ENCODE measurements at regions not wholly inside any gene's neighbourhood (a gene's known extent, or its start where the extent isn't known, plus 50 kb on each side); places are given as distances from the start of the nearest gene placed in this dataset.

DNA sequence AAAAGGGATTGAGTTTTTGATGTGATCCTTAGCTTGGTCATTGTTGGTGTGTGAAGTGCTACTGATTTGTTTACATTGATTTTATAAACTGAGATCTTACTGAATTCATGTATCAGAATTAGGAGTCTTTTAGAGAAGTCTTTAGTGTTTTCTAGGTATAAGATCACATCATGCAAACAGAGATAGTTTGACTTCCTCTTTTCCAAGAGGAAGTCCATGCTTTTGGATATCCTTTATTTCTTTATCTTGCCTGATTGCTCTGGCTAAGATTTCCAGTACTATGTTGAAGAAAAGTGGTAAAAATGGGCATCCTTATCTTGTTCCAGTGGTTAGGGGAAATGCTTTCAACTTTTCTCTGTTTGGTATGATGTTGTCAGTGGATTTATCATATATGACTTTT is 561.2 kb upstream of the SLITRK1 start:
- H3K4me3 ChIP-seq (ENCODE audit: low read length), result no peak overlapping the region
- no peak overlapping the region for H2AFZ ChIP-seq (ENCODE audit: low read depth, low read length)
- no peaks in the 10 kb centered on the region for H3K36me3 ChIP-seq (ENCODE audit: insufficient read depth, low read length)
- H3K27me3 ChIP-seq (ENCODE audit: insufficient read depth, low read length), result no peaks in the 10 kb centered on the region
- no peaks in the 10 kb centered on the region for H3K9me3 ChIP-seq (ENCODE audit: low read length)
- no peaks in the 10 kb centered on the region for H3K4me1 ChIP-seq (ENCODE audit: insufficient read depth, low read length)

DNA sequence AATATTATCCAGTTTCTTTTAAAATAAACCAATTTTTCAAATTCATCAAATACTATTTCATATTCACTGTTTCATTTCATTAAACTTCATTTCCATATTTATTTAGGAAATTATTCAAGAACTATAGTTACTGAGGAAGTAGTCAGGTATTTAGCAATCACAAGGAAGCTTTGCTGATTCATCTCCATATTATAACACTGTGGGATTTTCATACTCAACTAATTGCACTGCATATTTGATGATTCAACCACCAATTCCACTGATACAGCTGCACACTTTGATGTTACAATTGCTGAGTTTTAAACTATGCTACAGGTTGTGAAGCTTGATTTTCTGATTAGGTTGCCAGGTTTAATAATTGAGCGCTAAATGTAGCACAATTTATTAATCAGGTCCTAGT is 556.8 kb upstream of the SLITRK1 start:
- no peaks in the 10 kb centered on the region for H3K4me1 ChIP-seq (ENCODE audit: insufficient read depth, low read length)
- no peak overlapping the region for H2AFZ ChIP-seq (ENCODE audit: low read depth, low read length)
- no peaks in the 10 kb centered on the region for H3K27me3 ChIP-seq (ENCODE audit: insufficient read depth, low read length)
- no peaks in the 10 kb centered on the region for H3K9me3 ChIP-seq (ENCODE audit: low read length)
- H3K4me3 ChIP-seq (ENCODE audit: low read length), result no peak overlapping the region
- H3K36me3 ChIP-seq (ENCODE audit: insufficient read depth, low read length), result no peaks in the 10 kb centered on the region

DNA sequence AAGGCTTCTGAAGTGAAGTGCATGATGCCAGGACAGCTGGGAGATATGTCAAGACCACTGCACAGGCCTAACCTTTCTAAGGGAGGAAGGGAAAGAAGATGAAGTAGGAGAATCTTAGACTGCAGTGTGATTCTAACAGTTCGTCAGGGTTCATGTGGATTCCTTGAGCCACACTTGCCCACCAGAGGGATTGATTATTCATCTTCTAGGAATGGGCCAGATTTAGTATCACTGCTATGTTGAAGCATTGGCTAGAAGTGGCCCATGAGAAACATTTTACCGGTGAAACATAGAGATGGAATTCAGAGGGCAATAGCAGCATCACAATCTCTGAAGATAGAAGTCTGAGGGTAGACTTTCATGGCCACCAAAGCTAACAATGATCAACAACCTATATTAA is 550.8 kb upstream of the SLITRK1 start:
- H3K4me3 ChIP-seq (ENCODE audit: low read length), result no peak overlapping the region
- H3K9me3 ChIP-seq (ENCODE audit: low read length), result no peaks in the 10 kb centered on the region
- H3K27me3 ChIP-seq (ENCODE audit: insufficient read depth, low read length), result no peaks in the 10 kb centered on the region
- no peaks in the 10 kb centered on the region for H3K4me1 ChIP-seq (ENCODE audit: insufficient read depth, low read length)
- no peak overlapping the region for H2AFZ ChIP-seq (ENCODE audit: low read depth, low read length)
- no peaks in the 10 kb centered on the region for H3K36me3 ChIP-seq (ENCODE audit: insufficient read depth, low read length)

DNA sequence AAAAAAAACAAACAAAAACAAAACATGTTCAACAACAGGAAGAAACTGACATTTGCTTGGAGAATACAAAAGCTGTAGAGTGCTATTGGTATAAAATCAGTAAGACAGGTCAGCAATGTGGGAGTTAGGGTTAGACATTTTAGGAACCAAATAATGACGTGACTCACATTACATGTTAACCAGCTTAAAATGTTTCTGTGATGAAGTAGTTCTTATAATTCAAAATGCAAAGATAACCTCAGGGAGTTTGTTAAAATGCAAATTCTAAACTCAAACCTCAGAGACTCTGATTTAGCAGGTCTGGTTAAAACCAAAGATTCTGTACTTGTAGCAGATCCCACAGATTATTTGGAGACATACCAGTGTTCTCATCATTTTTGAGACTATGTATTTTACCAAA is 549.4 kb upstream of the SLITRK1 start:
- Histone ChIP-seq H3K27me3 (ENCODE audit: insufficient read depth, low read length) (no peaks in the 10 kb centered on the region), H3K4me1 (ENCODE audit: insufficient read depth, low read length) (no peaks in the 10 kb centered on the region), H3K4me3 (ENCODE audit: low read length) (no peak overlapping the region), H2AFZ (ENCODE audit: low read depth, low read length) (no peak overlapping the region), H3K9me3 (ENCODE audit: low read length) (no peaks in the 10 kb centered on the region), H3K36me3 (ENCODE audit: insufficient read depth, low read length) (no peaks in the 10 kb centered on the region)

DNA sequence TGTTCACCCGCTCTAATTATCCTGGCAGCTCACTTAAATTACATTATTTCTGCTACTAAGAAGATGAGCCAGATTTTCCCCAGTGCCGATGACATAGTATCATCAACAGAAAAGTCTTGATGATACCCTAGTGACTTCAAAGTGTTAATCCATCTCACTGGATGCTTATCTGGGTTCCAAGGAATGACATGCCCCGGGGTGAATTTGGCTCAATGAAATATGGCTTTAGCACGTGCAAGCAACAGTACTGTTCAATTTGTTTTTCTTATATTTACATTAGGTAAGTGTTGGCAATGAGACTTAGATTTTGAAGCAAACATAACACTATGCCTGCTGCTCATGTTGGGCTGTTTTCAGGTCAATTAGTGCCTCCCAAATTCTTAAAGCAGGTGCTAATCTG is 548.2 kb upstream of the SLITRK1 start:
- Histone ChIP-seq H3K27me3 (ENCODE audit: insufficient read depth, low read length) (no peaks in the 10 kb centered on the region), H3K9me3 (ENCODE audit: low read length) (no peaks in the 10 kb centered on the region), H3K4me3 (ENCODE audit: low read length) (no peak overlapping the region), H3K4me1 (ENCODE audit: insufficient read depth, low read length) (no peaks in the 10 kb centered on the region), H2AFZ (ENCODE audit: low read depth, low read length) (no peak overlapping the region), H3K36me3 (ENCODE audit: insufficient read depth, low read length) (no peaks in the 10 kb centered on the region)

DNA sequence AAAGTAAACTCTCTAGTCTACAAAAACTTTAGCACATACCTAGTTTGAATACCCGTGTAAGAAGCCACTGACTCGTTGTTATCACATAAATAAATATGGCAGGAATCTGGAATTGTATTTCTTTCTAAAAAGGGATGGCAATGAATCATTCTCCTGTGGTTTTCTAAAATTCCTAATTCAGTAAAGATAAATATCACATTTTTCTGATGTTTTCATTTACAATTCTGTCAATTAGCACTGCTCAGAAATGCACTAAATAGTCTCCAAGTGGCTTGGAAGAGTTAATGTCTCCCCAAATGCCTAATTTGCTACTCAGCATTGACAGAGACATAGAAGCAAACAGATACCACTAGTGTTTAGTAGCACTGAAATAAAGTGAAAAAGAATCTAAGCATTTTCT is 547.7 kb upstream of the SLITRK1 start:
- H3K4me1 ChIP-seq (ENCODE audit: insufficient read depth, low read length), result no peaks in the 10 kb centered on the region
- no peaks in the 10 kb centered on the region for H3K27me3 ChIP-seq (ENCODE audit: insufficient read depth, low read length)
- no peak overlapping the region for H3K4me3 ChIP-seq (ENCODE audit: low read length)
- H3K9me3 ChIP-seq (ENCODE audit: low read length), result no peaks in the 10 kb centered on the region
- no peaks in the 10 kb centered on the region for H3K36me3 ChIP-seq (ENCODE audit: insufficient read depth, low read length)
- H2AFZ ChIP-seq (ENCODE audit: low read depth, low read length), result no peak overlapping the region

DNA sequence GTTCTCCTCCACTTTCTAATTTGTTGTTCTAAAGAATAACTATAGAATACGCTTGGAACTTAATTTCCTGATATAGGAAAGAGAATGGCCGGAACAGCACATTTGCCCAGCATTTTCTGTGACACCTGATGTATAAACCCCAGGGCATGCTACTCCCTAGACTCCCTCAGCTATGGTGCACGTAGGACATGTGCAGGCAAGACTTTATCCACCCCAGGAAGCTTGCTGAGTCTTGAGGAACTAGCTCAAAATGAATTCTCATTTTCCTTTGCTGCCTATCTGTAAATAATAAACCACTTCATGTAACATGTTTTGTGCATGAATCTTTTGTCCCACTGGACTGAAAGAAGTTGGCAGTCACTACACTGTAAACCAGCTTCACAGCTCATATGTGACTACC is 535.8 kb upstream of the SLITRK1 start:
- Histone ChIP-seq H2AFZ (ENCODE audit: low read depth, low read length) (no peak overlapping the region), H3K9me3 (ENCODE audit: low read length) (no peaks in the 10 kb centered on the region)

DNA sequence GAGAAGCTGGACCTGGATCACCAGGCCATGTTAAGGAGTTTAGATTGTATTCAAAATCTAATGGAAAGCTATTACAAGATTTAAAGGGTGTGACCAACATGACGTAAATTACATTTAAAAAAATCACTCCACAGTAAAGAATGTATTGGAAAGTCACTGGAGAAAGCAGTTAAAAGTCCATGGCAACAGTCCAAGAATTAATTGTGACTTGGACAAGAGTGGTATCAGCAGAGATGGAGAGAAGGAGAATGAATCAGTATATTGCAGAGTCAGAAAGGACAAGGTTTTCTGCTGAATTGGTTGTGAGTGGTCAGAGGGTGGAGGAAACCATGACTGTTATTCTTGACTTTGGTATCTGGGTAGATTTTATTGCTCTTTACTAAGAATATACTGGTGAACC is 535.1 kb upstream of the SLITRK1 start:
- H3K9me3 ChIP-seq (ENCODE audit: low read length), result no peaks in the 10 kb centered on the region
- no peak overlapping the region for H3K4me3 ChIP-seq (ENCODE audit: low read length)
- H3K36me3 ChIP-seq (ENCODE audit: insufficient read depth, low read length), result no peaks in the 10 kb centered on the region
- no peaks in the 10 kb centered on the region for H3K27me3 ChIP-seq (ENCODE audit: insufficient read depth, low read length)
- no peaks in the 10 kb centered on the region for H3K4me1 ChIP-seq (ENCODE audit: insufficient read depth, low read length)
- no peak overlapping the region for H2AFZ ChIP-seq (ENCODE audit: low read depth, low read length)

More for the DNA sequence above, 535.8 kb upstream of the SLITRK1 start:
- Histone ChIP-seq H3K4me3 (ENCODE audit: low read length) (no peak overlapping the region), H3K4me1 (ENCODE audit: insufficient read depth, low read length) (no peaks in the 10 kb centered on the region), H3K27me3 (ENCODE audit: insufficient read depth, low read length) (no peaks in the 10 kb centered on the region), H3K36me3 (ENCODE audit: insufficient read depth, low read length) (no peaks in the 10 kb centered on the region)

DNA sequence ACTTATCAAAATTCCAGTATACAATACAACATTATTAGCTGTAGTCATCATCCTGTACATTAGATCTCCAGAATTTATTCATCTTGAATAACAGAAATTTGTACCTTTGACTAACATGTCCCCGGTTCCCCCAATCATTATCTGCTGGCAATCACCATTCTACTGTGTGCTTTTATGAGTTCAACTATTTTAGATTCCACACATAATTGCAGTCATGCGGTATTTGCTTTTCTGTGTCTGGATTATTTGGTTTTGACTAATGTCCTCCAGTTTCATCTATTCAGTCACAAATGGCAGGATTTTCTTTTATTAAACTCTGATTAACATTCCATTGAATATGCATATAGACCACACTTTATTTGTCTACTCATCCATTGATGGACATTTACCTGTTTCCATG is 530.7 kb upstream of the SLITRK1 start:
- no peaks in the 10 kb centered on the region for H3K9me3 ChIP-seq (ENCODE audit: low read length)
- no peaks in the 10 kb centered on the region for H3K4me1 ChIP-seq (ENCODE audit: insufficient read depth, low read length)
- no peak overlapping the region for H3K4me3 ChIP-seq (ENCODE audit: low read length)
- no peaks in the 10 kb centered on the region for H3K36me3 ChIP-seq (ENCODE audit: insufficient read depth, low read length)
- H3K27me3 ChIP-seq (ENCODE audit: insufficient read depth, low read length), result no peaks in the 10 kb centered on the region
- no peak overlapping the region for H2AFZ ChIP-seq (ENCODE audit: low read depth, low read length)

DNA sequence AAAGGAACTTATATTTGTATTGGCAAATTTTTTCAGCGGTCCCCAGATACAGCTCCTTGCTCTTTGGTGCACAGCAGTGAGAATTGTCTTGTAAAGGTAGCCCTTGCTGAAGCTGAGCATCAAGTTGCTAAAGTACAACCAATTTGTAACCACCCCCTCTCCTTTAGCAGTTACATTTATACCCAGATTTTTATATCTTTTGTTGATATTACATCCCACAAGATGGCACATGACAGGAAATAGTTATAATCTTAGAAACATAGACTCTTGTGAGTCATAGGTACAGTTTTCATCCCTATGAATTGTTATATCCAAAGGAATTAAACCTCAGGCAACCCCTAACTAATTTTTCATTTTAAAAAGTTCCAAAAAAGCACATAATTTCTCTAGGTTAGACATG is 523.0 kb upstream of the SLITRK1 start:
- no peaks in the 10 kb centered on the region for H3K27me3 ChIP-seq (ENCODE audit: insufficient read depth, low read length)
- no peak overlapping the region for H3K4me3 ChIP-seq (ENCODE audit: low read length)
- no peaks in the 10 kb centered on the region for H3K4me1 ChIP-seq (ENCODE audit: insufficient read depth, low read length)
- H3K36me3 ChIP-seq (ENCODE audit: insufficient read depth, low read length), result no peaks in the 10 kb centered on the region
- H2AFZ ChIP-seq (ENCODE audit: low read depth, low read length), result no peak overlapping the region
- H3K9me3 ChIP-seq (ENCODE audit: low read length), result no peaks in the 10 kb centered on the region

DNA sequence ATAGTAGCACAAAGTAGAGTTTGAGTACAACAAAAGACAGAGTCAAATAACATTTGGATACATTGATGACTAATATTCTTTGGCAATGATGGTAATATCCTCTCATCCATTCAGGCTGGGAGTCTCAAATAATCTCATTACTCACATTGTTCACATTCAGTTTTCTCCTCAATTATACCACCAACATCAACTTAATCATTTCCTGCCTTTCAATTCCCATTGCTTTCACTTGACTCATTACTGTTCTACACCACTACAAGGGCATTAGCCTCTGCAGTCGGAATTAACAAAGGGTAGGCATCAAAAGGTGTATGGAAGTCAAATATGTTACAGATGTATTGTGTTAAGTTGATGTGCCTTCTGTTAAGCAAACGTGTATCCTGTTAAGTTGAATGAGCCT is 518.4 kb upstream of the SLITRK1 start:
- Histone ChIP-seq H3K27me3 (ENCODE audit: insufficient read depth, low read length) (no peaks in the 10 kb centered on the region), H2AFZ (ENCODE audit: low read depth, low read length) (no peak overlapping the region), H3K4me3 (ENCODE audit: low read length) (no peak overlapping the region), H3K4me1 (ENCODE audit: insufficient read depth, low read length) (no peaks in the 10 kb centered on the region), H3K36me3 (ENCODE audit: insufficient read depth, low read length) (no peaks in the 10 kb centered on the region), H3K9me3 (ENCODE audit: low read length) (peaks cover 13% of the 10 kb centered on the region)

DNA sequence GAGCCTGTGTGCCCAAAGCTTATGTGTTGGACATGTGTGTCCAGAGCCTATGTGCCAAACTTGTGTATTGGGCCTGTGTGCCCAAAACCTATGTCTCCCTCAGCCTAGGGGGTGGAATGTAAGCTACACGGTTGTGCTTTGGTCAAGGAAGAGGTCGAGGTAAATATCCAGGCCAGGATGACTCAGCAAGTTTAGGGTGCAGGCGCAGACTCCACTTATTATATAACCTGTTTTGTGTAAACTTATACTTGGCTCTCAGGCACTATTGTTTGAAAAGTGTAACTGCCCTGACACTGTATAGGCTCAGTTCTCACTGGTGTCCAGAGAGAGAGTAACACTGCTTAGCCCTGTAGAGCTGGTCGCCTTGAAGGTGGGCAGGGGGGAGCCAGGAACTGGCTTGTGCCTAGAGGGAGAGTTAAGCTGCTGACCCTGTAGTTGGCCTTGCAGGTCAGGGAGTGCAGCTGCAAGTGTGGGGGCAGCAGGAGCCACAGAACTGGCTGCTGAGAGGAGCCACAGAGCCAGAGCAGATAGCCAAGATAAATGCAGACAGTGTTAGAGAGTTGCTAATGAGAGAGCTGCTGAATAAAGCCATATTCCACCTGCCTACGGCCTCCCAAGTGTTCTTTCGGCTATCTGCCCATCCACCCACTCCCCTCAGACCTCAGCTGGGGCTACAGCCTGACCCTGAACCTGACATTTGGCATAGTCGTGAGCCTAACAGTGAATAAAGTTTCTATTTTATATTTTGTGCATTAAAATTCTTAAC is 517.2 kb upstream of the SLITRK1 start:
- Histone ChIP-seq H3K9me3 (ENCODE audit: low read length) (peaks cover 13% of the 10 kb centered on the region), H3K27me3 (ENCODE audit: insufficient read depth, low read length) (no peaks in the 10 kb centered on the region), H2AFZ (ENCODE audit: low read depth, low read length) (no peak overlapping the region), H3K36me3 (ENCODE audit: insufficient read depth, low read length) (no peaks in the 10 kb centered on the region), H3K4me1 (ENCODE audit: insufficient read depth, low read length) (no peaks in the 10 kb centered on the region), H3K4me3 (ENCODE audit: low read length) (no peak overlapping the region)

DNA sequence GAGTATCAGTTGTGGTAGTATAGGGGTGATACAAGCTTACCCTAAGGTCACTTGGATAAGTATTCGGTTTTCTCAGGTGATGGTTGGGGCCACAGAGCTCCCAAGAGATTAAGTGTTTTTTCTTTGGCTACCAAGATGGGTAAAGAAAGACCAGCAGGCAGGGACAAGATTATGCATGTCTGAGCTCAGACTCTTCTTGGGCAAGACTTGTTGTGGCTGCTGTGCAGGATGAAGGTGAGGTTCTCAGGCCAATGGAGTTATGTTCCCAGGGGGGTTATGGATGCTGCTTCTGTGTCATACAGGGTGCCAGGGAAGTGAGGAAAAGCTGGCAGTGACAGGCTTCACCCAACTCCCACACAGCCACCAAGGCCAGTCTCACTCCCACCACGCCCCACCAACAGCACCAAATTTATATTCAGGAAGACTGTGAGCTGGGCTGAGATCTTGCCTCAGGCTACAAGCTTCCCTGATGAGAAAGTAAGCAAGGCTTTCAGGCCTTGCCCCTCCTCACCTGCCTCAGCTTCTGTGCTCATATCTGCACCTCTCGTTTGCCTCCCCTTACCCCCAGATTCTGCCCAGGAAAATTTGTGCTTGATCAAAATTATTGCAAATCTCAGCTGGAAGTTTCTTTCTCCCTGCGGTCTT is 511.8 kb upstream of the SLITRK1 start:
- H2AFZ ChIP-seq (ENCODE audit: low read depth, low read length), result no peak overlapping the region
- H3K9me3 ChIP-seq (ENCODE audit: low read length), result peaks cover 7% of the 10 kb centered on the region
- no peaks in the 10 kb centered on the region for H3K4me1 ChIP-seq (ENCODE audit: insufficient read depth, low read length)
- H3K36me3 ChIP-seq (ENCODE audit: insufficient read depth, low read length), result no peaks in the 10 kb centered on the region
- no peaks in the 10 kb centered on the region for H3K27me3 ChIP-seq (ENCODE audit: insufficient read depth, low read length)
- H3K4me3 ChIP-seq (ENCODE audit: low read length), result no peak overlapping the region

DNA sequence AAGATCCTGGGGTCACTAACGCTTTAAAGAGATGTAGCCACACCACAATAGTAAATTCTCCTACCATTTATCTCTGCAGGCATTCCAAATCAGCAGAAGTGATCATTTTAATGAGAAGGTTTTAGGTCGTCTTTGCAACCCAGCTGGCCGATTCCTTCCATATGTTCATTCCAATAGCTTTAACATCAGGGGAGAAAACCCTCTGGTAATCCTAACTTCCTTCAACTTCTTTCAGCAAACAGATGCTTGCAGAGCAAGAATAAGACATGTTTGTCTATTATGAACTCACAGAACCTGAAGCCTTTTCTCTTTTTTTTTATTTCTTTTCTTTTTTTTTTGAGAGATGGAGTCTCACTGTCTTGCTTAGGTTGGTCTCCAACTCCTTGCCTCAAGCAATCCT is 498.6 kb upstream of the SLITRK1 start:
- H3K27me3 ChIP-seq (ENCODE audit: insufficient read depth, low read length), result no peaks in the 10 kb centered on the region
- H3K4me3 ChIP-seq (ENCODE audit: low read length), result no peak overlapping the region
- H3K4me1 ChIP-seq (ENCODE audit: insufficient read depth, low read length), result peaks cover 5% of the 10 kb centered on the region

More for the DNA sequence above, 498.6 kb upstream of the SLITRK1 start:
- Histone ChIP-seq H3K9me3 (ENCODE audit: low read length) (peaks cover 8% of the 10 kb centered on the region), H3K36me3 (ENCODE audit: insufficient read depth, low read length) (no peaks in the 10 kb centered on the region), H2AFZ (ENCODE audit: low read depth, low read length) (no peak overlapping the region)

Measured in neuron (in vitro differentiated cells).